H1 (cell line): ENCODE measurements at regions not wholly inside any gene's neighbourhood (a gene's known extent, or its start where the extent isn't known, plus 50 kb on each side); places are given as distances from the start of the nearest gene placed in this dataset.

ENCODE experiments used
- CTCF ChIA-PET: fragments of 300-600 bp; sonication (Branson Sonifier 250); formaldehyde crosslinking; loops from one replicate; lab custom pipeline; 2021; ENCODE audit not compliant: partially characterized antibody; lab: Charles Lee
- POLR2A ChIA-PET: fragments of 300-600 bp; sonication (Branson Sonifier 250); formaldehyde crosslinking; loops from one replicate; lab custom pipeline; 2021; ENCODE audit warnings: inconsistent platforms; ENCODE audit not compliant: partially characterized antibody; lab: Charles Lee
- DNase-seq, 2 experiments: peaks; one replicate each; pipeline versions ENCODE4 v3.0.0 to v3.0.0-alpha.2; 2010 to 2022; ENCODE audit warnings: low spot score in 2 of 2, low read depth in 1 of 2, mixed read lengths in 1 of 2
- FAIRE-seq: peaks from 2 replicates; lab custom pipeline; 2011; peaks lifted over from hg19 to GRCh38; lab: Jason Lieb, UNC
- H2AFZ ChIP-seq: 2 replicates; pipeline ENCODE4 v1.8.1; 2012; ENCODE audit warnings: low read length, inconsistent platforms
- H2AK5ac ChIP-seq: 2 replicates; pipeline ENCODE4 v1.6.1; 2013; ENCODE audit warnings: low read depth, low read length
- H2BK120ac ChIP-seq: replicated peaks from 2 replicates; pipeline ENCODE3; 2013; ENCODE audit warnings: low read depth, low read length, inconsistent platforms
- H2BK12ac ChIP-seq: 2 replicates; pipeline ENCODE4 v1.6.1; 2013; ENCODE audit warnings: low read depth, low read length
- H2BK15ac ChIP-seq: 2 replicates; pipeline ENCODE4 v1.6.1; 2013; ENCODE audit warnings: low read length
- H2BK20ac ChIP-seq: 2 replicates; pipeline ENCODE4 v1.6.1; 2013; ENCODE audit warnings: low read length
- H2BK5ac ChIP-seq: 2 replicates; pipeline ENCODE4 v1.6.1; 2013; ENCODE audit warnings: low read depth, low read length
- H3K14ac ChIP-seq: 2 replicates; pipeline ENCODE4 v1.6.1; 2013; ENCODE audit warnings: inconsistent platforms; ENCODE audit not compliant: insufficient read length
- H3K18ac ChIP-seq: 2 replicates; pipeline ENCODE4 v1.6.1; 2013; ENCODE audit warnings: low read length; ENCODE audit errors: extremely low read depth
- H3K23ac ChIP-seq: 2 replicates; pipeline ENCODE4 v1.6.1; 2013; ENCODE audit warnings: inconsistent platforms; ENCODE audit not compliant: insufficient read length
- H3K23me2 ChIP-seq: 2 replicates; pipeline ENCODE4 v1.6.1; 2013; ENCODE audit warnings: low read depth, low read length
- H3K27ac ChIP-seq: 2 replicates; pipeline ENCODE4 v1.6.1; 2011; ENCODE audit warnings: low read depth, low read length, inconsistent platforms
- H3K27me3 ChIP-seq, 4 experiments: replicated peaks in 1 of 4; 1 replicate in 1 of 4; 2 replicates in 3 of 4; pipeline versions ENCODE4 v1.6.1 to v1.8.1; 2011 to 2013; ENCODE audit warnings: low read length in 3 of 4, mild to moderate bottlenecking in 3 of 4, inconsistent platforms in 2 of 4, mixed read lengths in 2 of 4, moderate library complexity in 1 of 4; ENCODE audit not compliant: control insufficient read depth in 3 of 4, insufficient read depth in 3 of 4; ENCODE audit errors: extremely low read depth in 1 of 4
- H3K36me3 ChIP-seq, 4 experiments: 2 replicates each; pipeline versions ENCODE4 v1.6.1 to v1.8.1; 2011 to 2013; ENCODE audit warnings: mild to moderate bottlenecking in 4 of 4, low read length in 3 of 4, moderate library complexity in 2 of 4, control low read depth in 1 of 4, inconsistent platforms in 1 of 4; ENCODE audit not compliant: insufficient read depth in 4 of 4, control insufficient read depth in 2 of 4
- H3K4ac ChIP-seq: replicated peaks from 2 replicates; pipeline ENCODE3; 2013; ENCODE audit warnings: low read length, low read depth, mixed read lengths, inconsistent platforms; ENCODE audit not compliant: insufficient read length
- H3K4me1 ChIP-seq, 4 experiments: replicated peaks in 1 of 4; 1 replicate in 1 of 4; 2 replicates in 3 of 4; pipeline versions ENCODE4 v1.6.1 to v1.8.1; 2011 to 2013; ENCODE audit warnings: low read length in 3 of 4, inconsistent platforms in 2 of 4, mixed read lengths in 1 of 4; ENCODE audit not compliant: insufficient read depth in 4 of 4, control insufficient read depth in 3 of 4
- H3K4me2 ChIP-seq, 2 experiments: 2 replicates each; pipeline versions ENCODE4 v1.6.1 to v1.8.1; 2011 to 2013; ENCODE audit warnings: low read depth in 2 of 2, low read length in 2 of 2, control low read depth in 1 of 2, inconsistent platforms in 1 of 2, mild to moderate bottlenecking in 1 of 2; ENCODE audit not compliant: insufficient read depth in 1 of 2
- H3K4me3 ChIP-seq, 4 experiments: fragments of 200-600, 300-600 bp in 1 of 4; sonication (generic), shearing (Covaris generic), sonication (Bioruptor Twin) in 1 of 4; 2 replicates each; pipeline versions ENCODE4 v1.5.1 to v1.8.1; 2011 to 2016; ENCODE audit warnings: low read length in 4 of 4, low read depth in 3 of 4, control low read depth in 2 of 4, inconsistent platforms in 2 of 4, mild to moderate bottlenecking in 2 of 4, mixed read lengths in 1 of 4, moderate library complexity in 1 of 4; ENCODE audit not compliant: insufficient read depth in 2 of 4; ENCODE audit errors: extremely low read depth in 1 of 4
- H3K56ac ChIP-seq: replicated peaks from 2 replicates; pipeline ENCODE3; 2013; ENCODE audit warnings: low read depth, mild to moderate bottlenecking, mixed read lengths, low read length, inconsistent platforms; ENCODE audit not compliant: insufficient read length
- H3K79me1 ChIP-seq: 2 replicates; pipeline ENCODE4 v1.6.1; 2013; ENCODE audit warnings: low read depth, low read length, control low read depth
- H3K79me2 ChIP-seq, 2 experiments: 2 replicates each; pipeline versions ENCODE4 v1.6.1 to v1.8.1; 2012 to 2013; ENCODE audit warnings: low read length in 2 of 2, mild to moderate bottlenecking in 2 of 2, inconsistent platforms in 1 of 2; ENCODE audit not compliant: insufficient read depth in 2 of 2, control insufficient read depth in 1 of 2
- H3K9ac ChIP-seq, 4 experiments: replicated peaks in 1 of 4; 1 replicate in 1 of 4; 2 replicates in 3 of 4; pipeline versions ENCODE4 v1.6.1 to v1.8.1; 2011 to 2013; ENCODE audit warnings: low read depth in 3 of 4, low read length in 3 of 4, control low read depth in 2 of 4, mild to moderate bottlenecking in 2 of 4, moderate library complexity in 2 of 4, inconsistent platforms in 1 of 4; ENCODE audit errors: extremely low read depth in 1 of 4
- H3K9me3 ChIP-seq, 2 experiments: 2 replicates each; pipeline versions ENCODE4 v1.6.1 to v1.8.1; 2012 to 2013; ENCODE audit warnings: mild to moderate bottlenecking in 2 of 2, moderate library complexity in 2 of 2, control low read depth in 1 of 2, inconsistent platforms in 1 of 2, low read depth in 1 of 2, low read length in 1 of 2, mixed read lengths in 1 of 2; ENCODE audit not compliant: insufficient read depth in 2 of 2
- H4K20me1 ChIP-seq, 2 experiments: replicated peaks in 1 of 2; 2 replicates each; pipeline versions ENCODE3 to v1.8.1; 2011 to 2013; ENCODE audit warnings: inconsistent platforms in 2 of 2, low read length in 2 of 2, mild to moderate bottlenecking in 1 of 2; ENCODE audit not compliant: insufficient read depth in 2 of 2, control insufficient read depth in 1 of 2
- H4K5ac ChIP-seq: 2 replicates; pipeline ENCODE4 v1.6.1; 2013; ENCODE audit warnings: low read length, low read depth, mixed read lengths, inconsistent platforms; ENCODE audit not compliant: insufficient read length
- H4K8ac ChIP-seq: 2 replicates; pipeline ENCODE4 v1.8.0; 2013; ENCODE audit warnings: mild to moderate bottlenecking, moderate library complexity, low read length, inconsistent platforms; ENCODE audit not compliant: insufficient read depth; ENCODE audit errors: extremely low read depth
- H4K91ac ChIP-seq: replicated peaks from 2 replicates; pipeline ENCODE3; 2013; ENCODE audit warnings: low read length, mixed read lengths, inconsistent platforms; ENCODE audit not compliant: insufficient read length
- CBX5 ChIP-seq: fragments of 300-800, 300-1000 bp; sonication (generic); IDR thresholded peaks from 2 replicates; pipeline ENCODE4 v1.7.1; 2016; ENCODE audit warnings: antibody characterized with exemption, low read length, low read depth
- MAFK ChIP-seq: IDR thresholded peaks from 2 replicates; pipeline ENCODE4 v1.6.1; 2012; ENCODE audit warnings: low read depth, mild to moderate bottlenecking, improper control_type of control experiment, low read length
- WGBS, 2 experiments: shearing (Covaris generic) in 1 of 2; methylation state at CpG; one replicate each; pipeline versions ENCODE4 v1.1.6 to v1.1.7; 2013 to 2015; ENCODE audit warnings: low lambda C conversion rate in 2 of 2, mixed read lengths in 2 of 2, inconsistent platforms in 1 of 2, low coverage in 1 of 2, missing lambda C conversion rate in 1 of 2; ENCODE audit not compliant: insufficient replicate concordance in 2 of 2, insufficient coverage in 1 of 2, insufficient read length in 1 of 2; ENCODE audit errors: extremely low coverage in 1 of 2, missing lambda C conversion rate in 1 of 2; 5-methylcytosine and 5-hydroxymethylcytosine counted together

GRCh38 chr1:221018414-221018813 lies 139.2 kb downstream of the HLX start:
- TF ChIP-seq CBX5 (no peak), MAFK (peak; percentile 70; the same call in 1 of the 2 replicates)
- no peak overlapping the region for H3K14ac ChIP-seq
- H3K18ac ChIP-seq: no peak overlapping the region
- FAIRE-seq: no peak
- H2BK120ac ChIP-seq: no peak overlapping the region
- no peak overlapping the region for H2BK5ac ChIP-seq
- no peak overlapping the region for H4K91ac ChIP-seq
- no peak overlapping the region for H2AFZ ChIP-seq
- 88% methylated on average over 1 of the region's 1 CpG; no CpG with 5 or more reads in 1 of the 2 experiments for WGBS, 2 experiments
- no peak overlapping the region for H4K8ac ChIP-seq
- H2BK15ac ChIP-seq: no peak overlapping the region
- H3K23ac ChIP-seq: no peak overlapping the region
- no peaks in the 10 kb centered on the region for H3K79me2 ChIP-seq
- no peaks in the 10 kb centered on the region for H3K23me2 ChIP-seq
- H3K27me3 ChIP-seq: no peaks in the 10 kb centered on the region
- no peaks in the 10 kb centered on the region for H4K20me1 ChIP-seq
- no peak overlapping the region for H3K4me3 ChIP-seq
- POLR2A ChIA-PET: no interaction called here
- H3K9ac ChIP-seq: no peak overlapping the region
- CTCF ChIA-PET: no interaction called here
- H3K4me1 ChIP-seq: no peaks in the 10 kb centered on the region
- no peak overlapping the region for H2AK5ac ChIP-seq
- H3K56ac ChIP-seq: no peak overlapping the region
- no peak overlapping the region for H2BK12ac ChIP-seq
- H3K4ac ChIP-seq: no peak overlapping the region
- H3K4me2 ChIP-seq: no peak overlapping the region
- H2BK20ac ChIP-seq: no peak overlapping the region
- DNase-seq: no peak
- no peaks in the 10 kb centered on the region for H3K9me3 ChIP-seq
- H3K79me1 ChIP-seq: no peaks in the 10 kb centered on the region
- H3K27ac ChIP-seq: no peak overlapping the region
- H4K5ac ChIP-seq: no peak overlapping the region
- no peaks in the 10 kb centered on the region for H3K36me3 ChIP-seq
